ENCODE measurements at regions not wholly inside any gene's neighbourhood (a gene's known extent, or its start where the extent isn't known, plus 50 kb on each side); places are given as distances from the start of the nearest gene placed in this dataset.
"Not testable (repeated sequence)": the region's sequence is repeated elsewhere in the genome, so short reads cannot be mapped to it uniquely, and the experiment has no call there.

DNA sequence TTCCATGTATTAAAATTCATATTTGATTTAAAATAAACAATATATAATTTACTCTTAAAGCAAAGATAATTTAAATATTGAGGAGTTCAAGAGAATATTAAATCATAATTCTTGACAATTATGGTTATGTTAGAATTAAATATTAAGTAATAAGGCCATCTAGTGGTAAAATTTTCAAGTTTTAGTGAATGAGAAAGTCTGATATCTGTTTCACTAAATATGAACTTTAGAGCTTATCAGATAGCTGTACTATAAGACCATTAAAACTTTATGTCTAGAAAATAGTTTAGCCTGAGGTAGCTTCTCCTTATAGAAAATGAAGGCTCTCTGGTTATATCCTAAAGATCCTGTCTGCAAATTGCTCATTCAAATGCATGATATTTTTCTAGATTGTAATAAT is 152.1 kb upstream of the PRSS12 start:
- DNase-seq = not testable (repeated sequence)

GRCh38 chr4:118505491-118505890 is 152.7 kb upstream of the PRSS12 start:
- DNase-seq = not testable (repeated sequence)

DNA sequence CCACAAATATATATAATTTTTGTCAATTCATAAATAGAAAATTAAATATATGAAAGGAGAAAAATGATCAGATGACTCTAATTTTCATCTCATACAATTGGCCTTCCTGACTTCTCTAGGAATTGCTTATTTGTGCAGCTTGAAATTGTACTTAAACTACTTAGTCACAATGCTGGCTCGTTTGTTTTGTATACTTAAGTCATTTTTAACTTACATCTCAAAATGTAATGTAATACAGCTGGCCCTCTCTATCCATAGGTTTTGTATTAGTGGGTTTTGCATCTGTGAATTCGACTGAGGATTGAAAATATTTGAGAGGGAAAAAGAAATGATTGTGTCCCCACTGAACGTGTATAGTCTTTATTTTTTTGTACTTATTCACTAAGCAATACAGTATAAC is 160.1 kb upstream of the PRSS12 start:
- DNase-seq = not testable (repeated sequence)

- not testable (repeated sequence) for DNase-seq
Measured at GRCh38 chr4:118514332-118514731, 161.5 kb upstream of the PRSS12 start.

DNA sequence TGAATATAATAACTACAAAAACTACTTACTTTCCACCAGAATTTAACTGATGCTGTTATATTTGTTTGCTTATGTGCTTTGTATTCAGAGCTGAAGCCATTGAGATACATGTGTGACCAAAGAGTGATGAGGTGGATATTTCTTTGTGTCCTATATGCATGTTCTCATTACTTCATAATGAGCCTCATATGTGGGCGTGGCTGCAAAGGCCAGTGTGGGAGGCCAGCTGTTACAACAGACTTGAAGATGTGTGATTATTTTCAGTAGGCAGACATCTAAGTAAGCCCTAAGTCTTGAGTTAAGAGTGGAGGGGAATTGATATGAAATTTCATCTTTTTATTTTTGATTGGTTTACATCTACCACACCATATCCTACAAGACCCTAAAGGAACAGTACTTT is 163.3 kb upstream of the PRSS12 start:
- peak; percentile 17 to 53 for DNase-seq

GRCh38 chr4:118530107-118530506 is 155.1 kb upstream of the METTL14 start:
- DNase-seq = not testable (repeated sequence)

DNA sequence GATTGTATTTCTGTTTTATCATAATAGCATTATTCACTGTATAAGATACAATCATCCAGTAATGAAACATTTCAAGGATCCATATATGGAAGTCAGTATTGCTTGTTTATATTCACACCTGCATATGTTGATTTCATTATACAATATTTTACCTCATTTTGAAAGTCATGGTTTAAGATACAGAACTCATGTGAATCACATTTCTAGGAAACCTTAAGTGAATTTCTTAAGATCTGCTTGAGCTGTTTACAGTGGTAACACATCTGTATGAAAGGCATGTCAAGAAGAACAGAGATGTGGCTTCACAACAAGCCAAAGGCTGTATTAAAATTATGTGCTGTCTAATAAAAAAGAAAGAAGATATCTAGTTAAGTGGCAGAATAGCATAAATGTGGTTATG is 153.2 kb upstream of the METTL14 start:
- DNase-seq = not testable (repeated sequence)

DNA sequence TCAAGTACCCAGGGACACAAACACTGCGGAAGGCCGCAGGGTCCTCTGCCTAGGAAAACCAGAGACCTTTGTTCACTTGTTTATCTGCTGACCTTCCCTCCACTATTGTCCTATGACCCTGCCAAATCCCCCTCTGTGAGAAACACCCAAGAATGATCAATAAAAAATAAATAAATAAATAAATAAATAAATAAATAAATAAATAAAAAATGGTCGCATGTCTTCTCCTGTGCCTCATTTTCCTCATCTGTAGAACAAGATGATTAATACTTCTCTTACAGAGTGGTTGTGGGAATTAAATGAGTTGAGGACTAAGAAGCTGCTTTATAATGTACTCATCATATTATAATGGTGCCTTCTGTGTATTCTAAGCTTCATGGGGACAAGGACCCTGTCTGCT is 149.4 kb upstream of the METTL14 start:
- not testable (repeated sequence) for DNase-seq

GRCh38 chr4:118539412-118540077 is 145.6 kb upstream of the METTL14 start:
- DNase-seq = peak; percentile 2 to 46

- not testable (repeated sequence) for DNase-seq
Measured at GRCh38 chr4:118556576-118556975, 128.6 kb upstream of the METTL14 start.

DNA sequence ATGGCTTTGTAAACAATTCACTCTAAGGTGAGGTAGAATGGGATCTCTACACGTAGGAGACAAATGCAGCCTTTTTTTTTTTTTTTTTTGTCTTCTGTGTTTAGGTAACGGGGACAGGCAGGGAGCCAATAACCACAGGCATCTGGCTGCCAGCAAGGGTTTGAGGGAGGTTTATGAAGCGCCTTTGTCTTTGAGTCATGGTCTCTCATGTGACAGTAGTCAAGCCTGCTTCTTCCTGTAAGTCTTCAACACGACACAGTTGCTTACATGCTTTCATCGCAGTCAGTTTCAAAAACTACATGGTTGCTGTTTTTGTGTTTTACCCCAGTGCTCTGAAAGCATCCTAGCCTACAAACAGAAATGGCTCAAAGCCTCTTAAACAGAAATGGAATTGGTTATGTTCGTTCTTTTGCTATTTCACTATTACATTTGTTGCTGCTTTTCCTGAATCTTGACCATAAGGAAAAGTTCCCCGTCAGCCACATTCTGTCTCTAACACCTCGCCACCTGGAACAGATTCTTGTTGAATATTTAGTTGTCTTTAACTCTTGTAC is 127.8 kb upstream of the METTL14 start:
- peak in 1 of 2 donors; percentile 6 for DNase-seq

- DNase-seq = not testable (repeated sequence)
Measured at GRCh38 chr4:118558188-118558587, 127.0 kb upstream of the METTL14 start.

GRCh38 chr4:118561559-118561958 is 123.6 kb upstream of the METTL14 start:
- DNase-seq = not testable (repeated sequence)

DNA sequence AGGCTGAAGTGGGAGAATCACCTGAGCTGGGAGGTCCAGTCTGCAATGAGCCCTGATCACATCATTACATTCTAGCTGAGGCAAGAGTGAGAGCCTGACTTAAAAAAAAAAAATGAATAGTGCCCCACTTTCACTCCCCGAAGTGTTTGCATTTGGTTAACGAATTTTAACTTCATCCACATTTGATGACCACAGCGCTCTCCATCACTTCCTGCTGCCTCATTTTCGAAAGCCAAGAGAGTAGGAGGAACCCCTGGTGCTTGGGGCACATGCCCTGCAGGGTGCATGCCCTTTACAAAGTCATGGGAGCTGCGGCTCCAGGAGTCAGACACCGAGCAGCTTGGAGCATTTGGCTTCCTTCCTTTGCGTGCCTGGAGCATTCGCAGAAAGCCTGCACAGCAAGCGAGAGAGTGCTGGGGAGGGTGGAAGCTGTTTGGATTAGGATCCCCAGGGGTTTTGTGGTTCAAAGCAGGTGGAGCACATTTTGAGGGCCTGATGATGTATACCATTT is 119.1 kb upstream of the METTL14 start:
- DNase-seq = peak; percentile 11 to 17

GRCh38 chr4:118572991-118573390 is 112.2 kb upstream of the METTL14 start:
- not testable (repeated sequence) for DNase-seq

- not testable (repeated sequence) for DNase-seq
Measured at GRCh38 chr4:118574251-118574913, 110.8 kb upstream of the METTL14 start.

- not testable (repeated sequence) for DNase-seq
Measured at GRCh38 chr4:118575057-118575456, 110.1 kb upstream of the METTL14 start.

DNA sequence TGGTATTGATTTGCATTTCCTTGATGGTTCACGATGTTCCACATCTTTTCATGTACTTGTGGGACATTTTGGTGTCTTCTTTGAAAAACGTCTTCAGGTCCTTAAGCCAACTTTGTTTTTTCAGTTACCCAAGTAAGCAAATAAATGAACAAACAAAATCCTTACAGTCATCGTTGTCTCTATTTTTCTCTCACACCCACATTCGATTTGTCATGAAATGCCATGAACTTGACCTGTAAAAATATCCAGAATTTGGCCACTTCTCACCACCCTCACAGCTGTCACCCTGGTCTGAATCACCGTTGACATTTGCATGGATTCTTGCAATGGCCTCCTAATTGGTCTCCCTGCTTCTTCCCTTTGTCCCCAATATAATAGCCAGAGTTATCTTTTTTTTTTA is 109.5 kb upstream of the METTL14 start:
- peak in 1 of 2 donors; percentile 29 for DNase-seq

- DNase-seq = not testable (repeated sequence)
Measured at GRCh38 chr4:118576709-118577219, 108.4 kb upstream of the METTL14 start.

DNA sequence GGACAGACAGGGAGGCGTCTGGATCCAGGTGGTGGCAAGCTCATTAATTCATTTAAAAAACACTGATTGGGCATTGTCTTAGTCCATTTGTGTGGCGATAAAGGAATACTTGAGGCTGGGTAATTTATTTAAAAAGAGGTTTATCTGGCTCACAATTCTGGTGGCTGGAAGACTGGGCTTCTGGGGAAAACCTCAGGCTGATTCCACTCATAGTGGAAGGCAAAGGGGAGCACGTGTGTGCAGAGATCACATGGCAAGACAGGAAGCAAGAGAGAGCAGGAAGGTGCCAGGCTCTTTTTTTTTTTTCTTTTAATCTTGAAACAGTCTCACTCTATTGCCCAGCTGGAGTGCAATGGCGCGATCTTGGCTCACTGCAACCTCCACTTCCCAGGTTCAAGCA is 100.2 kb upstream of the METTL14 start:
- DNase-seq = no peak

DNA sequence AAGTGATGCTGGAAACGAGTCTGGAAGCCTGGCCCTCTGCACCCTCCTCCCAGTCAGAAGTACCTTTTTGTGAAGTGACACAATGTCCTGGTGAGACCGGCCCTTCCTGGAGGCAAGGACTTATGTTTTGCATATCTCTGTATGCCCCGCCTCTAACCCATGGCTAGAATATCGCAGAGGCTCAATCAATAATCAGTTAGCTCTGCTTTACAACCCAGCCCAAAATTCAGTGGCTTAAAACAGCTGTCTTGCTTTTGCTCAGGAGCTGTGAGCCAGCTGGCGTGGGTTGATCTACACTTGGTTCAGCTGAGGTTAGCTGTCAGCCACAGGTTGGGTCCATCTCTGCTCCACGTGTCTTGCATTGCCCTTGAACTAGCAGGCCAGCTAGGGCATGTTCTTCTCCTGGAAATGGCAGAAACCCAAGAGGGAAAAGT is 98.8 kb upstream of the METTL14 start:
- no peak for DNase-seq

DNA sequence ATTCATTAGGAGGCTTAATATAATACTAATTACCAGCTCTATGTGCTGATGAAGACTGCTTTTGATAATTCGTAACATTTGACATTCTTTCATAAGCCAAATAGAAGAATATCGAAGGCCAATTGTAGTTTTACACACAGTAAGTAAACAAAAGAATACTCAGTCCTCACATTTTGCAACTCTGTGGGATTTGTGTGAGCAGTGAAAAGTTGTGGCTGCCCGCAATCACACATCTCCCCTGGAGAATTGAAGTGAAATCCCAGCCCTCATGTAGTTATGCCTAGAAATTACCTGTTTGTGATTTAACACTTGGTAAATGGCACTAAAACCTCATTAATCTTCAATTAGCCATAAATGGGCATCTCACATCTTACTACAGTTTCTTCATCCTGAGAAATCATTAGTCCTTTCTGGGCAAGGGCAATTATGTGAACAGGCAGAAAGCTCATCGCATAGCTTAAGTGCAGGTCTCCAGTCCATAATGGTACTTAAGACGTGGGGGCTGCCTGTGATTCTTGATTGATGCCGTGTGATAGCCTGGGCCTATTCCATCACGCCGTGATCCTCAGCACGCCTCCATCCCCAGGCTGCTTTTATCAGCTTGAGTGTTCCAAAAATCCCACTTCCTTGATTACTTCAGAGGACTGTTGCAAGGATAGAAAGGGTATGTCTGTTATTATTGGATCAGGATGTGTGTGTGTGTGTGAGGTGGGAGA is 97.9 kb upstream of the METTL14 start:
- no peak for DNase-seq

DNA sequence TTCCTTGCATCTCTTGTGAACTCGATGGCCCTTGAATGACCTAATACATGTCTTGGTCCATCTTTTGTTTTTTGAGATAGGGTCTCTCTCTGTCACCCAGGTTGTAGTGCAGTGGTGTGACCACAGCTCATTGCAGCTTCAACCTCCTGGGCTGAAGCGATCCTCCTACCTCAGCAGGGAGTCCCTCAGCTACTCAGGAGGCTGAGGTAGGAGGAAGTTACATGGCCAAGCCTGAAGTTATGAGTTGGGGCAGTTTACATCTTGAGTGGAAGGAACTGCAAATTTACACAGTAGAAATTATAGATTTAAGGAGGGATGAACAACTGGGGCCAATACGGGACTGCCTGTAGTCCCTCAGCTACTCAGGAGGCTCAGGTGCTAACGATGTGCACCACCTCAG is 97.2 kb upstream of the METTL14 start:
- DNase-seq = no peak

Measured in inflammatory macrophage treated with lipopolysaccharide for 1 hour (primary cell).